Astrocyte (in vitro differentiated cells and primary cell): ENCODE measurements at regions not wholly inside any gene's neighbourhood (a gene's known extent, or its start where the extent isn't known, plus 50 kb on each side); places are given as distances from the start of the nearest gene placed in this dataset.

Experiments used
- DNase-seq: peaks from one replicate; pipeline ENCODE4 v3.0.0-alpha.2; 2010; ENCODE audit warnings: low read depth
- FAIRE-seq: peaks from 2 replicates; lab custom pipeline; 2011; peaks lifted over from hg19 to GRCh38; lab: Jason Lieb, UNC
- H2AFZ ChIP-seq: 2 replicates; pipeline ENCODE4 v1.6.0; 2012; ENCODE audit warnings: low read depth, low read length, inconsistent platforms
- H3K27ac ChIP-seq: 2 replicates; pipeline ENCODE4 v1.5.1; 2011; ENCODE audit warnings: low read depth, low read length, inconsistent platforms
- H3K27me3 ChIP-seq: 2 replicates; pipeline ENCODE4 v1.6.0; 2011; ENCODE audit warnings: low read length, inconsistent platforms; ENCODE audit not compliant: insufficient read depth
- H3K36me3 ChIP-seq: 2 replicates; pipeline ENCODE4 v1.5.1; 2011; ENCODE audit warnings: low read length, inconsistent platforms; ENCODE audit not compliant: insufficient read depth
- H3K4me1 ChIP-seq: 2 replicates; pipeline ENCODE4 v1.5.1; 2011; ENCODE audit warnings: low read length, inconsistent platforms; ENCODE audit not compliant: insufficient read depth
- H3K4me2 ChIP-seq: 2 replicates; pipeline ENCODE4 v1.6.0; 2012; ENCODE audit warnings: low read length, inconsistent platforms
- H3K4me3 ChIP-seq: 2 replicates; pipeline ENCODE4 v1.5.1; 2011; ENCODE audit warnings: low read depth, mild to moderate bottlenecking, low read length, inconsistent platforms; ENCODE audit not compliant: insufficient read depth
- H3K79me2 ChIP-seq: 2 replicates; pipeline ENCODE4 v1.6.0; 2012; ENCODE audit warnings: mild to moderate bottlenecking, low read length, inconsistent platforms; ENCODE audit not compliant: insufficient read depth
- H3K9ac ChIP-seq: 2 replicates; pipeline ENCODE4 v1.6.0; 2012; ENCODE audit warnings: mild to moderate bottlenecking, low read length, inconsistent platforms
- H3K9me3 ChIP-seq: 2 replicates; pipeline ENCODE4 v1.5.1; 2012; ENCODE audit warnings: low read depth, mild to moderate bottlenecking, low read length, inconsistent platforms; ENCODE audit not compliant: insufficient read depth
- H4K20me1 ChIP-seq: 2 replicates; pipeline ENCODE4 v1.6.0; 2012; ENCODE audit warnings: low read length, inconsistent platforms; ENCODE audit not compliant: insufficient read depth
- H3K27ac Mint-ChIP-seq: one replicate; pipeline ENCODE4 v1.8.0; 2021; ENCODE audit warnings: mild to moderate bottlenecking, mixed read lengths; ENCODE audit not compliant: unreplicated experiment
- H3K27me3 Mint-ChIP-seq: one replicate; pipeline ENCODE4 v1.8.0; 2021; ENCODE audit warnings: low read depth, mixed read lengths; ENCODE audit not compliant: unreplicated experiment
- H3K36me3 Mint-ChIP-seq: one replicate; pipeline ENCODE4 v1.8.0; 2021; ENCODE audit warnings: low read depth, mixed read lengths; ENCODE audit not compliant: unreplicated experiment
- H3K4me1 Mint-ChIP-seq: one replicate; pipeline ENCODE4 v1.8.0; 2021; ENCODE audit warnings: low read depth, mixed read lengths; ENCODE audit not compliant: unreplicated experiment
- H3K4me3 Mint-ChIP-seq: one replicate; pipeline ENCODE4 v1.8.0; 2021; ENCODE audit warnings: mild to moderate bottlenecking, moderate library complexity, mixed read lengths; ENCODE audit not compliant: unreplicated experiment
- H3K9me3 Mint-ChIP-seq: one replicate; pipeline ENCODE4 v1.8.0; 2021; ENCODE audit warnings: mild to moderate bottlenecking, mixed read lengths; ENCODE audit not compliant: unreplicated experiment
- EZH2 ChIP-seq: IDR thresholded peaks from 2 replicates; pipeline ENCODE4 v1.6.1; 2012; ENCODE audit warnings: mild to moderate bottlenecking, low read length, inconsistent platforms; ENCODE audit not compliant: insufficient read depth
- TF ChIP-seq, protein P1 (sequence below): IDR thresholded peaks from 2 replicates; pipeline ENCODE4 v1.5.1; 2011; ENCODE audit warnings: low read depth, mild to moderate bottlenecking, inconsistent platforms, low read length, moderate library complexity; ENCODE audit not compliant: insufficient read depth

DNA sequence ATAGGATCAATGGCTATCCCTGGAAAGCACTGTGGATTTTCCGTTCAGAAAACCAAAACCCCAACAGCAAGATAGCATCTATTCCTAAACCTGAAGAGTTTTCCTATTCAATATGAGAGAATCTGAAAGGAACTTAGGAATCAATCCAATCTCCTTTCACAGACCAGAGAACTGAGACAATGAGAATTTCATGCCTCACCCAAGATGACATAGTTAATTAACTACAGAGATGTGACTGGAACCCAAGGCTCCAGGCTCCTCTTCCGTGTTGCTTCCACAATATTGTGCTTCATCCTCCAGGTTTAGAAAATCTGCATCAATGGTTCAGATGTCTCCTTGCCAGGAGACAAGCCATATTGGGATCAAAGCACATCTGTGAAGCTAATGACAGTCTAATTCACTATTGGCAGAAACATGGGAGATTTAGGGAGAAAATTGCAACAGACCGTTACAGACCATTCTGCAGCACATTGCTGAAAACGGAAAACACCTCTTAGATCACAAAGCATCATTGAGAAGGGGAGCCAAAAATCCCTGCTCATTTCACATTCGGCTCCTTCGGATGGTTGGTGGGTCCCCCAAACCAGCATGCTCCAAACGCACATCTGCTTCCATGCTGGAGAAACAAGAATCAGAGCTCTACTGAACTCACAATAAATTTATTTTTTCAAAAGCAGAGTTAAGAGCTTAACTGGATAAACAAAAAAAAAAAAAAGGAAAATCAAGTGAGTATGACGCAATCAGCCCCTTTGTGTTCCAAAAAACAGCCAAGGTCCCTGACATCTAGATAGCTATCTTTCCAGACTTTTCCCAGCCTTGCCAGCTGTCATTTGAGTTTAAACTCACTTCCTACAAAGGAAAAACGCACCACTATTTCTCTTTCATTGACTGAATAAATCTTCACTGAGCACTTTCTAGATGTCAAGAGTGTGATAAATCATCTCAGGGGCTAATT is 290.3 kb downstream of the C1D start:
- Mint-ChIP-seq H3K4me3 (no peak overlapping the region), H3K36me3 (no peaks in the 10 kb centered on the region), H3K27me3 (peaks cover 4% of the 10 kb centered on the region), H3K27ac (no peak overlapping the region), H3K4me1 (no peaks in the 10 kb centered on the region), H3K9me3 (no peaks in the 10 kb centered on the region)
- TF ChIP-seq EZH2 = no peak
- TF ChIP-seq, protein P1, sequence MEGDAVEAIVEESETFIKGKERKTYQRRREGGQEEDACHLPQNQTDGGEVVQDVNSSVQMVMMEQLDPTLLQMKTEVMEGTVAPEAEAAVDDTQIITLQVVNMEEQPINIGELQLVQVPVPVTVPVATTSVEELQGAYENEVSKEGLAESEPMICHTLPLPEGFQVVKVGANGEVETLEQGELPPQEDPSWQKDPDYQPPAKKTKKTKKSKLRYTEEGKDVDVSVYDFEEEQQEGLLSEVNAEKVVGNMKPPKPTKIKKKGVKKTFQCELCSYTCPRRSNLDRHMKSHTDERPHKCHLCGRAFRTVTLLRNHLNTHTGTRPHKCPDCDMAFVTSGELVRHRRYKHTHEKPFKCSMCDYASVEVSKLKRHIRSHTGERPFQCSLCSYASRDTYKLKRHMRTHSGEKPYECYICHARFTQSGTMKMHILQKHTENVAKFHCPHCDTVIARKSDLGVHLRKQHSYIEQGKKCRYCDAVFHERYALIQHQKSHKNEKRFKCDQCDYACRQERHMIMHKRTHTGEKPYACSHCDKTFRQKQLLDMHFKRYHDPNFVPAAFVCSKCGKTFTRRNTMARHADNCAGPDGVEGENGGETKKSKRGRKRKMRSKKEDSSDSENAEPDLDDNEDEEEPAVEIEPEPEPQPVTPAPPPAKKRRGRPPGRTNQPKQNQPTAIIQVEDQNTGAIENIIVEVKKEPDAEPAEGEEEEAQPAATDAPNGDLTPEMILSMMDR = no peak
- Histone ChIP-seq H3K4me3 (no peak overlapping the region), H3K9ac (no peak overlapping the region), H3K9me3 (no peaks in the 10 kb centered on the region), H3K4me2 (no peak overlapping the region), H3K36me3 (no peaks in the 10 kb centered on the region), H2AFZ (no peak overlapping the region), H3K27me3 (no peaks in the 10 kb centered on the region), H4K20me1 (no peaks in the 10 kb centered on the region), H3K79me2 (no peaks in the 10 kb centered on the region), H3K27ac (no peak overlapping the region), H3K4me1 (no peaks in the 10 kb centered on the region)
- DNase-seq = no peak
- no peak for FAIRE-seq

DNA sequence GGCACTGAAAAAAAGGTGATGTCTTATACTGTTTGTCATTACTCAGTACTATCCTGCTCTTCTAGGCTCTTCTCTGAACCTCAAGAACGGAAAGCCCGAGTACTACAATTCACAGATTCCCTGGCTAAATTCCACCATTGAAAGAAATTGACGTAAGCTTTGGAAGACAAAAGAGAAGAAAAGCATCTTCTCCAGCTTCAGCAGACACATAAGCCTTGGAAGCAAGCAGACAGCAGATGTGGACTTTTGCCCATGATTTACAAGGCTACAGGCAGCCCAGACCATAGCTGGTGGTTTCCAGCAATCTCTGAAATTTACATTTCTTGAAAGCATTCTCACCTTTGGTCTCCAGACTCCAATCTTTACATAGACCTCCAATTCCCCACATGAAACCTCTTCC is 289.0 kb downstream of the C1D start:
- Histone ChIP-seq H3K4me1 (no peaks in the 10 kb centered on the region), H4K20me1 (no peaks in the 10 kb centered on the region), H3K4me3 (no peak overlapping the region), H2AFZ (no peak overlapping the region), H3K36me3 (no peaks in the 10 kb centered on the region), H3K79me2 (no peaks in the 10 kb centered on the region), H3K4me2 (no peak overlapping the region), H3K9me3 (no peaks in the 10 kb centered on the region), H3K9ac (no peak overlapping the region), H3K27me3 (no peaks in the 10 kb centered on the region), H3K27ac (no peak overlapping the region)
- Mint-ChIP-seq H3K27ac (no peak overlapping the region), H3K27me3 (peaks cover 2% of the 10 kb centered on the region), H3K4me3 (no peak overlapping the region), H3K36me3 (no peaks in the 10 kb centered on the region), H3K4me1 (no peaks in the 10 kb centered on the region), H3K9me3 (no peaks in the 10 kb centered on the region)
- DNase-seq (no peak), FAIRE-seq (no peak)
- TF ChIP-seq, protein P1 = no peak
- TF ChIP-seq EZH2 = no peak

DNA sequence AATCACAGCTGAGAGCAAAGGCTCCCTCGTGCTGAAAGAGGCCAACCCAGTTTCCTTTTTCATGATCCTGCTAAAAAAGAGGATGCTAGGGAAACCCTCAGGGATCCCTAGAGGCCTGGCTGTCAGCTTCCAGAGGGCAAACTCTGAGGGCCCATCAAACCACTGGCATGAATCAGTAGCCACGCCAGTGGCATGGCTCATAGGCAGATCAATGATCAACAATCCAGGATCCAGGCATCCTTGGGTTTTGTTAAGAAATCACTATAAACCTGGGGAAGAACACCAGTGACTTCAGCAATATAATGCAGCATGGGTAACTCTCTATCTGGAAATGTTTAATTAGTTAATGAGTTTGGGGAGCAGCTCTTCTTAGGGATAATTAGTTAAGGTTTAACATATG is 286.5 kb downstream of the C1D start:
- no peaks in the 10 kb centered on the region for H3K9me3 Mint-ChIP-seq
- Histone ChIP-seq H3K4me1 (no peaks in the 10 kb centered on the region), H3K36me3 (no peaks in the 10 kb centered on the region), H3K9ac (no peak overlapping the region), H4K20me1 (no peaks in the 10 kb centered on the region), H2AFZ (no peak overlapping the region), H3K27me3 (no peaks in the 10 kb centered on the region), H3K27ac (no peak overlapping the region), H3K9me3 (no peaks in the 10 kb centered on the region), H3K79me2 (no peaks in the 10 kb centered on the region), H3K4me2 (no peak overlapping the region), H3K4me3 (no peak overlapping the region)
- H3K27me3 Mint-ChIP-seq = no peaks in the 10 kb centered on the region
- no peaks in the 10 kb centered on the region for H3K36me3 Mint-ChIP-seq
- no peak for DNase-seq
- TF ChIP-seq, protein P1 = no peak
- no peak for TF ChIP-seq EZH2
- FAIRE-seq = no peak
- no peak overlapping the region for H3K4me3 Mint-ChIP-seq
- H3K27ac Mint-ChIP-seq = no peak overlapping the region
- H3K4me1 Mint-ChIP-seq = peaks cover 2% of the 10 kb centered on the region
